SK-N-MC (cell line): ENCODE measurements at regions not wholly inside any gene's neighbourhood (a gene's known extent, or its start where the extent isn't known, plus 50 kb on each side); places are given as distances from the start of the nearest gene placed in this dataset.

Experiments
- EZH2 ChIP-seq: fragments of 200-600 bp; sonication (generic); IDR thresholded peaks from one replicate; pipeline ENCODE4 v1.6.1; 2017; ENCODE audit warnings: antibody characterized with exemption
- POLR2AphosphoS5 ChIP-seq: IDR thresholded peaks from 2 replicates; pipeline ENCODE4 v1.6.1; 2012; ENCODE audit warnings: mild to moderate bottlenecking, low read depth, low read length, borderline replicate concordance

GRCh38 chr5:108508979-108509378 is 127.1 kb upstream of the FBXL17 start:
- TF ChIP-seq EZH2: no peak
- TF ChIP-seq POLR2AphosphoS5: no peak
